ENCODE measurements at regions not wholly inside any gene's neighbourhood (a gene's known extent, or its start where the extent isn't known, plus 50 kb on each side); places are given as distances from the start of the nearest gene placed in this dataset.

GRCh38 chr5:164394686-164395194 is 889.3 kb downstream of the MAT2B start:
- TF ChIP-seq CTCF (IDR thresholded peaks at IDR 0.05) (no peak), EZH2 (IDR thresholded peaks at IDR 0.05; ENCODE audit: borderline replicate concordance, insufficient read depth, low read depth, low read length, poor library complexity, severe bottlenecking) (no peak)
